B cell (primary cell): ENCODE measurements at regions not wholly inside any gene's neighbourhood (a gene's known extent, or its start where the extent isn't known, plus 50 kb on each side); places are given as distances from the start of the nearest gene placed in this dataset.

Experiments used
- EZH2 ChIP-seq: IDR thresholded peaks from 2 replicates; pipeline ENCODE4 v1.6.1; 2012; ENCODE audit warnings: borderline replicate concordance, low read depth, mild to moderate bottlenecking, moderate library complexity, low read length; ENCODE audit not compliant: insufficient read depth, poor library complexity, severe bottlenecking
- TF ChIP-seq, protein P1 (sequence below): fragments of 200-600 bp; IDR thresholded peaks from one replicate; pipeline ENCODE4 v1.8.0; 2022; ENCODE audit warnings: antibody characterized with exemption, mild to moderate bottlenecking

DNA sequence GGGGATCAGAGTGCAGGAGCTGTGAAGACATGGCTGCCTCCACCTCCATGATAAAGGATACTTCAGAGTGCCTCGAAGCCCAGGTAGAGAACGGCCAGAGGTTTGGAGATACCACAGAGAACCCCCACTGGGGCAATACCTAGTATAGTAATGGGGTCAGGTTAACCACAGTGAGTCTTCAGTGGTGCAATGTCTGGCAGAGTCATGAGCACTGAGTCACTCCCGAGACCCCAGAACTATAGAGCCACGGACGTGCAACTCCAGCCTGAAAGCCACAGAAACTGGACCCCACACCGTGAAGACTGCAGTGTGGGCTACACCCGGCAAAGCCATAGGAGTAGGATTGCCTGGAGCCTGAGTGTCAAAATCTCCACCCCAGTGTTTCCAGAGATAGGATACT is 746.6 kb downstream of the CBLN2 start:
- TF ChIP-seq, protein P1, sequence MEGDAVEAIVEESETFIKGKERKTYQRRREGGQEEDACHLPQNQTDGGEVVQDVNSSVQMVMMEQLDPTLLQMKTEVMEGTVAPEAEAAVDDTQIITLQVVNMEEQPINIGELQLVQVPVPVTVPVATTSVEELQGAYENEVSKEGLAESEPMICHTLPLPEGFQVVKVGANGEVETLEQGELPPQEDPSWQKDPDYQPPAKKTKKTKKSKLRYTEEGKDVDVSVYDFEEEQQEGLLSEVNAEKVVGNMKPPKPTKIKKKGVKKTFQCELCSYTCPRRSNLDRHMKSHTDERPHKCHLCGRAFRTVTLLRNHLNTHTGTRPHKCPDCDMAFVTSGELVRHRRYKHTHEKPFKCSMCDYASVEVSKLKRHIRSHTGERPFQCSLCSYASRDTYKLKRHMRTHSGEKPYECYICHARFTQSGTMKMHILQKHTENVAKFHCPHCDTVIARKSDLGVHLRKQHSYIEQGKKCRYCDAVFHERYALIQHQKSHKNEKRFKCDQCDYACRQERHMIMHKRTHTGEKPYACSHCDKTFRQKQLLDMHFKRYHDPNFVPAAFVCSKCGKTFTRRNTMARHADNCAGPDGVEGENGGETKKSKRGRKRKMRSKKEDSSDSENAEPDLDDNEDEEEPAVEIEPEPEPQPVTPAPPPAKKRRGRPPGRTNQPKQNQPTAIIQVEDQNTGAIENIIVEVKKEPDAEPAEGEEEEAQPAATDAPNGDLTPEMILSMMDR: no peak
- TF ChIP-seq EZH2: no peak
